Naive B cell (primary cell): ENCODE measurements at regions not wholly inside any gene's neighbourhood (a gene's known extent, or its start where the extent isn't known, plus 50 kb on each side); places are given as distances from the start of the nearest gene placed in this dataset.
"Not testable (repeated sequence)": the region's sequence is repeated elsewhere in the genome, so short reads cannot be mapped to it uniquely, and the experiment has no call there.

Source experiments
- ATAC-seq, 2 donors: fragments of 150-1000 bp; cut with Tn5 transposase; 2 replicates each; pipeline ENCODE4 v1.10.0; 2021; ENCODE audit warnings: low read depth in 2 of 2, mild to moderate bottlenecking in 2 of 2, moderate library complexity in 2 of 2
- DNase-seq: peaks from one replicate; pipeline ENCODE4 v3.0.0; 2022
- H3K27ac Mint-ChIP-seq, 6 donors: one replicate each; pipeline ENCODE4 v1.8.0; 2020 to 2022; ENCODE audit warnings: mild to moderate bottlenecking in 6 of 6, mixed read lengths in 6 of 6, moderate library complexity in 5 of 6, inconsistent platforms in 2 of 6
- H3K27me3 Mint-ChIP-seq, 3 donors: one replicate each; pipeline ENCODE4 v1.8.0; 2021 to 2022; ENCODE audit warnings: mixed read lengths in 3 of 3, mild to moderate bottlenecking in 1 of 3
- H3K36me3 Mint-ChIP-seq, 2 donors: one replicate each; pipeline ENCODE4 v1.8.0; 2020 to 2022; ENCODE audit warnings: mixed read lengths in 2 of 2, inconsistent platforms in 1 of 2, mild to moderate bottlenecking in 1 of 2
- H3K4me1 Mint-ChIP-seq, 3 donors: one replicate each; pipeline ENCODE4 v1.8.0; 2020 to 2022; ENCODE audit warnings: mixed read lengths in 3 of 3, inconsistent platforms in 1 of 3, mild to moderate bottlenecking in 1 of 3, moderate library complexity in 1 of 3
- H3K4me3 Mint-ChIP-seq, 8 donors: one replicate each; pipeline ENCODE4 v1.8.0; 2020 to 2022; ENCODE audit warnings: mild to moderate bottlenecking in 8 of 8, mixed read lengths in 8 of 8, moderate library complexity in 8 of 8, inconsistent platforms in 2 of 8
- H3K9me3 Mint-ChIP-seq, 7 donors: one replicate each; pipeline ENCODE4 v1.8.0; 2020 to 2022; ENCODE audit warnings: mixed read lengths in 7 of 7, mild to moderate bottlenecking in 5 of 7, inconsistent platforms in 2 of 7, moderate library complexity in 1 of 7

- Mint-ChIP-seq H3K27ac (no peak overlapping the region), H3K4me3 (no peak overlapping the region), H3K9me3 (peaks cover 0 to 12% (median 4%) of the 10 kb centered on the region in 7 donors), H3K36me3 (peaks cover 0 to 9% of the 10 kb centered on the region in 2 donors), H3K27me3 (peaks cover 0 to 30% (median 0%) of the 10 kb centered on the region in 3 donors), H3K4me1 (peaks cover 0 to 6% (median 6%) of the 10 kb centered on the region in 3 donors)
- ATAC-seq (no peak), DNase-seq (no peak)
Measured at GRCh38 chr4:79611026-79611425, 203.0 kb upstream of the GK2 start.

GRCh38 chr4:79609817-79610216 lies 201.8 kb upstream of the GK2 start:
- Mint-ChIP-seq H3K4me3 (no peak overlapping the region), H3K9me3 (peaks cover 0 to 12% (median 4%) of the 10 kb centered on the region in 7 donors), H3K36me3 (peaks cover 0 to 9% of the 10 kb centered on the region in 2 donors), H3K4me1 (peaks cover 0 to 6% (median 6%) of the 10 kb centered on the region in 3 donors), H3K27me3 (peaks cover 0 to 26% (median 0%) of the 10 kb centered on the region in 3 donors), H3K27ac (peak overlapping the region in 1 of 6 donors; percentile 44)
- no peak for ATAC-seq
- DNase-seq: no peak

GRCh38 chr4:79607979-79608378 lies 200.0 kb upstream of the GK2 start:
- peaks cover 0 to 17% (median 0%) of the 10 kb centered on the region in 3 donors for H3K27me3 Mint-ChIP-seq

GRCh38 chr4:79604152-79604551 lies 196.1 kb upstream of the GK2 start:
- Mint-ChIP-seq H3K36me3 (peaks cover 0 to 26% of the 10 kb centered on the region in 2 donors), H3K4me3 (peak overlapping the region; percentile 31 to 68 (median 54)), H3K9me3 (peaks cover 6 to 29% (median 14%) of the 10 kb centered on the region in 7 donors), H3K4me1 (peaks cover 39 to 47% (median 41%) of the 10 kb centered on the region in 3 donors), H3K27me3 (no peaks in the 10 kb centered on the region), H3K27ac (peak overlapping the region; percentile 38 to 97 (median 86))
- DNase-seq (no peak), ATAC-seq (peak; percentile 32 to 33)

More at GRCh38 chr4:79607979-79608378, 200.0 kb upstream of the GK2 start:
- Mint-ChIP-seq H3K9me3 (peaks cover 0 to 12% (median 6%) of the 10 kb centered on the region in 7 donors), H3K36me3 (peaks cover 0 to 9% of the 10 kb centered on the region in 2 donors), H3K4me1 (peaks cover 9 to 19% (median 17%) of the 10 kb centered on the region in 3 donors), H3K27ac (peak overlapping the region in 1 of 6 donors; percentile 43), H3K4me3 (no peak overlapping the region)
- ATAC-seq (no peak), DNase-seq (no peak)

- Mint-ChIP-seq H3K36me3 (peaks cover 0 to 26% of the 10 kb centered on the region in 2 donors), H3K9me3 (peaks cover 6 to 29% (median 14%) of the 10 kb centered on the region in 7 donors), H3K27ac (peak overlapping the region; percentile 38 to 97 (median 86)), H3K27me3 (no peaks in the 10 kb centered on the region), H3K4me1 (peaks cover 42 to 51% (median 43%) of the 10 kb centered on the region in 3 donors), H3K4me3 (peak overlapping the region; percentile 31 to 68 (median 54))
- peak; percentile 35 for DNase-seq
- peak; percentile 94 to 95 for ATAC-seq
Measured at GRCh38 chr4:79603681-79604080, 195.7 kb upstream of the GK2 start.

GRCh38 chr4:79599691-79600090 lies 191.7 kb upstream of the GK2 start:
- no peaks in the 10 kb centered on the region for H3K27me3 Mint-ChIP-seq
- H3K36me3 Mint-ChIP-seq: peaks cover 0 to 26% of the 10 kb centered on the region in 2 donors
- peak overlapping the region in 7 of 8 donors; percentile 59 to 84 (median 70) for H3K4me3 Mint-ChIP-seq
- H3K4me1 Mint-ChIP-seq: peaks cover 53 to 57% (median 53%) of the 10 kb centered on the region in 3 donors
- H3K27ac Mint-ChIP-seq: peak overlapping the region in 5 of 6 donors; percentile 30 to 92 (median 51)
- DNase-seq: no peak
- ATAC-seq: no peak
- H3K9me3 Mint-ChIP-seq: peaks cover 5 to 17% (median 10%) of the 10 kb centered on the region in 7 donors

- Mint-ChIP-seq H3K27me3 (no peaks in the 10 kb centered on the region), H3K36me3 (peaks cover 0 to 26% of the 10 kb centered on the region in 2 donors), H3K9me3 (peaks cover 5 to 17% (median 10%) of the 10 kb centered on the region in 7 donors), H3K4me1 (peaks cover 45 to 55% (median 47%) of the 10 kb centered on the region in 3 donors), H3K4me3 (peak overlapping the region in 7 of 8 donors; percentile 13 to 79 (median 59)), H3K27ac (peak overlapping the region in 3 of 6 donors; percentile 40 to 55 (median 46))
- DNase-seq (no peak), ATAC-seq (no peak)
Measured at GRCh38 chr4:79598801-79599200, 190.8 kb upstream of the GK2 start.

- Mint-ChIP-seq H3K27ac (peak overlapping the region in 4 of 6 donors; percentile 24 to 55 (median 40)), H3K27me3 (no peaks in the 10 kb centered on the region), H3K4me3 (peak overlapping the region in 4 of 8 donors; percentile 8 to 59 (median 32)), H3K36me3 (peaks cover 0 to 26% of the 10 kb centered on the region in 2 donors), H3K4me1 (peaks cover 40 to 49% (median 41%) of the 10 kb centered on the region in 3 donors), H3K9me3 (peaks cover 5 to 17% (median 10%) of the 10 kb centered on the region in 7 donors)
- no peak for DNase-seq
- peak; percentile 73 to 81 for ATAC-seq
Measured at GRCh38 chr4:79598214-79598613, 190.2 kb upstream of the GK2 start.

GRCh38 chr4:79597266-79597665 lies 189.2 kb upstream of the GK2 start:
- no peak overlapping the region for H3K4me3 Mint-ChIP-seq
- DNase-seq: no peak
- peaks cover 39 to 46% (median 40%) of the 10 kb centered on the region in 3 donors for H3K4me1 Mint-ChIP-seq
- peaks cover 0 to 21% of the 10 kb centered on the region in 2 donors for H3K36me3 Mint-ChIP-seq
- ATAC-seq: no peak
- H3K27ac Mint-ChIP-seq: peak overlapping the region in 1 of 6 donors; percentile 55
- H3K27me3 Mint-ChIP-seq: no peaks in the 10 kb centered on the region
- peaks cover 5 to 12% (median 9%) of the 10 kb centered on the region in 7 donors for H3K9me3 Mint-ChIP-seq

GRCh38 chr4:79592218-79592617 lies 184.2 kb upstream of the GK2 start:
- DNase-seq, ATAC-seq, H3K4me1 Mint-ChIP-seq, H3K36me3 Mint-ChIP-seq, H3K9me3 Mint-ChIP-seq, H3K27me3 Mint-ChIP-seq, H3K4me3 Mint-ChIP-seq, H3K27ac Mint-ChIP-seq: not testable (repeated sequence)

- Mint-ChIP-seq H3K27me3 (no peaks in the 10 kb centered on the region), H3K9me3 (peaks cover 0 to 5% (median 0%) of the 10 kb centered on the region in 7 donors), H3K36me3 (no peaks in the 10 kb centered on the region), H3K4me1 (no peaks in the 10 kb centered on the region), H3K27ac (no peak overlapping the region), H3K4me3 (no peak overlapping the region)
- DNase-seq (no peak), ATAC-seq (no peak)
Measured at GRCh38 chr4:79588679-79589078, 180.7 kb upstream of the GK2 start.

- not testable (repeated sequence) for H3K27ac Mint-ChIP-seq, DNase-seq, H3K4me1 Mint-ChIP-seq, H3K9me3 Mint-ChIP-seq, H3K36me3 Mint-ChIP-seq, H3K27me3 Mint-ChIP-seq, H3K4me3 Mint-ChIP-seq, ATAC-seq
Measured at GRCh38 chr4:79587207-79587606, 179.2 kb upstream of the GK2 start.

- no peak overlapping the region for H3K27ac Mint-ChIP-seq
Measured at GRCh38 chr4:79585834-79586233, 177.8 kb upstream of the GK2 start.

GRCh38 chr4:79585330-79585729 lies 177.3 kb upstream of the GK2 start:
- Mint-ChIP-seq H3K27me3 (no peaks in the 10 kb centered on the region), H3K36me3 (no peaks in the 10 kb centered on the region), H3K4me1 (no peaks in the 10 kb centered on the region), H3K9me3 (peaks cover 0 to 5% (median 0%) of the 10 kb centered on the region in 7 donors), H3K27ac (no peak overlapping the region), H3K4me3 (no peak overlapping the region)
- DNase-seq (no peak), ATAC-seq (no peak)

More at GRCh38 chr4:79585834-79586233, 177.8 kb upstream of the GK2 start:
- peaks cover 0 to 5% (median 0%) of the 10 kb centered on the region in 7 donors for H3K9me3 Mint-ChIP-seq
- ATAC-seq (no peak), DNase-seq (no peak)
- H3K27me3 Mint-ChIP-seq: no peaks in the 10 kb centered on the region
- H3K4me3 Mint-ChIP-seq: no peak overlapping the region
- no peaks in the 10 kb centered on the region for H3K4me1 Mint-ChIP-seq
- no peaks in the 10 kb centered on the region for H3K36me3 Mint-ChIP-seq
